ENCODE measurements at regions not wholly inside any gene's neighbourhood (a gene's known extent, or its start where the extent isn't known, plus 50 kb on each side); places are given as distances from the start of the nearest gene placed in this dataset.

- no peak for TF ChIP-seq CTCF (IDR thresholded peaks at IDR 0.05; ENCODE audit: low read depth, low read length, missing input control)
- no peak for TF ChIP-seq HNF4A (conservative IDR thresholded peaks at IDR 0.05)
- TF ChIP-seq REST (IDR thresholded peaks at IDR 0.05): no peak
- no peak for TF ChIP-seq RAD21 (IDR thresholded peaks at IDR 0.05)
- no peak for TF ChIP-seq MAX (IDR thresholded peaks at IDR 0.05)
- no peak for TF ChIP-seq ZBTB33 (IDR thresholded peaks at IDR 0.05)
- no peak for TF ChIP-seq ATF3 (IDR thresholded peaks at IDR 0.05)
- TF ChIP-seq EGR1 (IDR thresholded peaks at IDR 0.05; ENCODE audit: low read depth in 2 of 2): no peak
- TF ChIP-seq GABPA (IDR thresholded peaks at IDR 0.05 in 1 of 2, conservative IDR thresholded peaks at IDR 0.05 in 1 of 2): no peak
- TF ChIP-seq JUND (IDR thresholded peaks at IDR 0.05): no peak
- TF ChIP-seq YY1 (IDR thresholded peaks at IDR 0.05): no peak
- TF ChIP-seq SP1 (IDR thresholded peaks at IDR 0.05): no peak
Observed at GRCh38 chr7:110529175-110529574, 561.8 kb upstream of the LRRN3 start.

All from liver (tissue), 3 donors.